SK-N-SH (cell line): ENCODE measurements at regions not wholly inside any gene's neighbourhood (a gene's known extent, or its start where the extent isn't known, plus 50 kb on each side); places are given as distances from the start of the nearest gene placed in this dataset.

Experiments used
- CTCF ChIA-PET: fragments of 300-600, 350-600 bp; formaldehyde crosslinking; extraction: SDS; loops from one replicate; lab custom pipeline; 2021; lab: Yijun Ruan, JAX
- POLR2A ChIA-PET: fragments of 350-600 bp; sonication (Branson Sonifier 250); formaldehyde crosslinking; extraction: SDS; loops from one replicate; lab custom pipeline; 2020; ENCODE audit warnings: antibody characterized with exemption, inconsistent platforms; lab: Yijun Ruan, JAX
- DNase-seq: peaks from one replicate; pipeline ENCODE4 v3.0.0; 2012
- H2AFZ ChIP-seq: fragments of 200-600 bp; sonication (generic); 2 replicates; pipeline ENCODE4 v1.8.1; 2016; ENCODE audit warnings: antibody characterized with exemption, mild to moderate bottlenecking, low read depth
- H3F3A ChIP-seq: fragments of 200-600 bp; sonication (generic); replicated peaks from 2 replicates; pipeline ENCODE3; 2016; ENCODE audit warnings: antibody characterized with exemption, mild to moderate bottlenecking; ENCODE audit not compliant: insufficient read depth
- H3K27ac ChIP-seq, 2 experiments: fragments of 200-500 bp in 1 of 2; fragments of 200-600 bp in 1 of 2; sonication (Bioruptor generic) in 1 of 2; sonication (generic), shearing (Covaris generic) in 1 of 2; 2 replicates each; pipeline versions ENCODE4 v1.5.1 to v1.6.1; 2014 to 2016; ENCODE audit warnings: low read depth in 2 of 2, inconsistent platforms in 1 of 2, low read length in 1 of 2, mild to moderate bottlenecking in 1 of 2, mixed read lengths in 1 of 2
- H3K27me3 ChIP-seq: fragments of 200-600 bp; sonication (generic), shearing (Covaris generic); 2 replicates; pipeline ENCODE4 v1.6.1; 2016; ENCODE audit warnings: mixed run types; ENCODE audit not compliant: insufficient read depth
- H3K36me3 ChIP-seq, 2 experiments: fragments of 200-500 bp in 1 of 2; fragments of 200-600 bp in 1 of 2; sonication (Bioruptor generic) in 1 of 2; sonication (generic) in 1 of 2; replicated peaks in 1 of 2; 2 replicates each; pipeline versions ENCODE3 to v1.5.1; 2014 to 2016; ENCODE audit warnings: low read length in 1 of 2, mild to moderate bottlenecking in 1 of 2; ENCODE audit not compliant: insufficient read depth in 2 of 2, control insufficient read depth in 1 of 2
- H3K4me1 ChIP-seq, 2 experiments: fragments of 200-500 bp in 1 of 2; fragments of 200-600 bp in 1 of 2; sonication (Bioruptor generic) in 1 of 2; sonication (generic), shearing (Covaris generic) in 1 of 2; 2 replicates each; pipeline versions ENCODE4 v1.5.1 to v1.6.1; 2014 to 2016; ENCODE audit warnings: low read depth in 1 of 2, low read length in 1 of 2, mixed run types in 1 of 2; ENCODE audit not compliant: insufficient read depth in 2 of 2, control insufficient read depth in 1 of 2
- H3K4me2 ChIP-seq: fragments of 200-600 bp; sonication (generic), shearing (Covaris generic); 2 replicates; pipeline ENCODE4 v1.6.1; 2017; ENCODE audit warnings: mixed run types
- H3K4me3 ChIP-seq, 2 experiments: fragments of 200-500 bp in 1 of 2; fragments of 200-600 bp in 1 of 2; sonication (Bioruptor generic) in 1 of 2; sonication (generic), shearing (Covaris generic) in 1 of 2; 2 replicates each; pipeline versions ENCODE4 v1.5.1 to v1.8.1; 2014 to 2016; ENCODE audit warnings: low read depth in 2 of 2, inconsistent platforms in 1 of 2, low read length in 1 of 2, mild to moderate bottlenecking in 1 of 2, mixed read lengths in 1 of 2, moderate library complexity in 1 of 2
- H3K79me2 ChIP-seq: fragments of 200-600 bp; sonication (generic); 2 replicates; pipeline ENCODE4 v1.8.1; 2017; ENCODE audit warnings: mild to moderate bottlenecking; ENCODE audit not compliant: insufficient read depth
- H3K9ac ChIP-seq: fragments of 200-600 bp; sonication (generic); 2 replicates; pipeline ENCODE4 v1.6.1; 2017; ENCODE audit warnings: mixed run types
- H3K9me2 ChIP-seq: fragments of 200-600 bp; sonication (generic); 2 replicates; pipeline ENCODE4 v1.6.1; 2017; ENCODE audit warnings: mixed run types
- H3K9me3 ChIP-seq: fragments of 200-600 bp; sonication (generic); 2 replicates; pipeline ENCODE4 v1.6.1; 2017; ENCODE audit warnings: mixed run types, mild to moderate bottlenecking, moderate library complexity
- H4K20me1 ChIP-seq: fragments of 200-600 bp; sonication (generic); 2 replicates; pipeline ENCODE4 v1.6.1; 2017; ENCODE audit warnings: mild to moderate bottlenecking, mixed run types; ENCODE audit not compliant: insufficient read depth
- CHD2 ChIP-seq: fragments of 150-350 bp; IDR thresholded peaks from 2 replicates; pipeline ENCODE4 v1.6.1; 2018; ENCODE audit warnings: low read length; ENCODE audit not compliant: partially characterized antibody
- ELF1 ChIP-seq: IDR thresholded peaks from 2 replicates; pipeline ENCODE4 v1.4.0; 2012
- FOSL2 ChIP-seq: IDR thresholded peaks from 2 replicates; pipeline ENCODE4 v1.4.0; 2012; ENCODE audit warnings: low read depth, mild to moderate bottlenecking, moderate library complexity, borderline replicate concordance
- FOXJ3 ChIP-seq: sonication (generic); formaldehyde crosslinking; IDR thresholded peaks from 2 replicates; pipeline ENCODE4 v1.5.1; 2020; ENCODE audit warnings: mild to moderate bottlenecking, missing genetic modification reagents
- FOXM1 ChIP-seq: IDR thresholded peaks from 2 replicates; pipeline ENCODE4 v1.4.0; 2012; ENCODE audit warnings: low read depth, mild to moderate bottlenecking
- JUND ChIP-seq: IDR thresholded peaks from 2 replicates; pipeline ENCODE4 v1.4.0; 2012
- MXI1 ChIP-seq: IDR thresholded peaks from 2 replicates; pipeline ENCODE4 v1.6.1; 2012; ENCODE audit warnings: mild to moderate bottlenecking, low read depth, low read length, improper control_type of control experiment
- NFIC ChIP-seq: IDR thresholded peaks from 2 replicates; pipeline ENCODE4 v1.4.0; 2012; ENCODE audit warnings: borderline replicate concordance
- RCOR1 ChIP-seq: fragments of 150-350 bp; IDR thresholded peaks from 2 replicates; pipeline ENCODE4 v1.6.1; 2017; ENCODE audit warnings: antibody characterized with exemption, low read length
- RXRA ChIP-seq: IDR thresholded peaks from 2 replicates; pipeline ENCODE4 v1.4.0; 2012; ENCODE audit warnings: low read depth, mild to moderate bottlenecking, borderline replicate concordance
- TCF12 ChIP-seq: IDR thresholded peaks from 2 replicates; pipeline ENCODE4 v1.4.0; 2012
- WGBS: methylation state at CpG from one replicate; pipeline ENCODE4 v1.1.6; 2017; ENCODE audit warnings: low lambda C conversion rate; 5-methylcytosine and 5-hydroxymethylcytosine counted together
- TF ChIP-seq, protein P1 (sequence below): IDR thresholded peaks from 2 replicates; pipeline ENCODE4 v1.4.0; 2012; ENCODE audit warnings: low read depth, borderline replicate concordance
- TF ChIP-seq, protein P2 (sequence below): IDR thresholded peaks from 2 replicates; pipeline ENCODE4 v1.6.1; 2012; ENCODE audit warnings: mild to moderate bottlenecking, low read depth, low read length, moderate library complexity
- TF ChIP-seq, protein P3 (sequence below): fragments of 200-600 bp; sonication (generic); IDR thresholded peaks from 2 replicates; pipeline ENCODE4 v1.6.1; 2017; ENCODE audit warnings: antibody characterized with exemption, mild to moderate bottlenecking, moderate library complexity
- TF ChIP-seq, protein P4 (sequence below): IDR thresholded peaks from 2 replicates; pipeline ENCODE4 v1.4.0; 2012; ENCODE audit warnings: low read depth
- TF ChIP-seq, protein P5 (sequence below): IDR thresholded peaks from 2 replicates; pipeline ENCODE4 v1.4.0; 2012; ENCODE audit warnings: low read depth, borderline replicate concordance
- TF ChIP-seq, protein P6 (sequence below): IDR thresholded peaks from 2 replicates; pipeline ENCODE4; 2012

DNA sequence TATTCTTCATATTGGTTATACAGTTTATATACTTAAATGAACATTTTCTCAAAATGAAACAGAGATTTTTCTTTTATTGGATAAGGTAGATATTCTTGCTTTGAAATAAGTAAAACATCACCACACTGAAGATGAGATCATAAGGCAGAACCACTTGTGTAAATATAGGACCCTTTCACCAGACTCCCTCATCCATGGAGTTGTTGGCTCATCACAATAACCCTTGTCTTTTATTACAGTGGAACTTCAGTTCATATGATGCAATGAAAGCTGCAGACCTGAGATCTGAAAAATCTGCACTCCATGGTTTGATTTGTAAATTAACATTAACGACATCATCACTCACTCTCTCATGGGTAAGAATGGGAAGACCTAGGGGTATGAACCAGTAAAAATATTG is 51.9 kb upstream of the DBX2 start:
- Histone ChIP-seq H3K9me3 (no peaks in the 10 kb centered on the region), H3F3A (no peaks in the 10 kb centered on the region), H3K27me3 (no peaks in the 10 kb centered on the region), H3K4me2 (no peak overlapping the region), H4K20me1 (no peaks in the 10 kb centered on the region), H3K36me3 (no peaks in the 10 kb centered on the region), H3K4me1 (no peaks in the 10 kb centered on the region), H3K9ac (no peak overlapping the region), H3K4me3 (no peak overlapping the region), H2AFZ (no peak overlapping the region), H3K27ac (no peak overlapping the region), H3K79me2 (no peaks in the 10 kb centered on the region), H3K9me2 (no peaks in the 10 kb centered on the region)
- WGBS: 33% methylated on average over 1 of the region's 1 CpG
- ChIA-PET CTCF (interaction anchor here (1.0 kb wide), 1 partner anchor 20 kb away, joined by 3 read pairs; no protein-coding TSS in a partner anchor), POLR2A (no interaction called here)
- no peak for DNase-seq
- TF ChIP-seq FOXM1: no peak
- no peak for TF ChIP-seq CHD2
- TF ChIP-seq, protein P1, sequence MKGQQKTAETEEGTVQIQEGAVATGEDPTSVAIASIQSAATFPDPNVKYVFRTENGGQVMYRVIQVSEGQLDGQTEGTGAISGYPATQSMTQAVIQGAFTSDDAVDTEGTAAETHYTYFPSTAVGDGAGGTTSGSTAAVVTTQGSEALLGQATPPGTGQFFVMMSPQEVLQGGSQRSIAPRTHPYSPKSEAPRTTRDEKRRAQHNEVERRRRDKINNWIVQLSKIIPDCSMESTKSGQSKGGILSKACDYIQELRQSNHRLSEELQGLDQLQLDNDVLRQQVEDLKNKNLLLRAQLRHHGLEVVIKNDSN: no peak
- no peak for TF ChIP-seq ELF1
- no peak for TF ChIP-seq RXRA
- TF ChIP-seq, protein P2, sequence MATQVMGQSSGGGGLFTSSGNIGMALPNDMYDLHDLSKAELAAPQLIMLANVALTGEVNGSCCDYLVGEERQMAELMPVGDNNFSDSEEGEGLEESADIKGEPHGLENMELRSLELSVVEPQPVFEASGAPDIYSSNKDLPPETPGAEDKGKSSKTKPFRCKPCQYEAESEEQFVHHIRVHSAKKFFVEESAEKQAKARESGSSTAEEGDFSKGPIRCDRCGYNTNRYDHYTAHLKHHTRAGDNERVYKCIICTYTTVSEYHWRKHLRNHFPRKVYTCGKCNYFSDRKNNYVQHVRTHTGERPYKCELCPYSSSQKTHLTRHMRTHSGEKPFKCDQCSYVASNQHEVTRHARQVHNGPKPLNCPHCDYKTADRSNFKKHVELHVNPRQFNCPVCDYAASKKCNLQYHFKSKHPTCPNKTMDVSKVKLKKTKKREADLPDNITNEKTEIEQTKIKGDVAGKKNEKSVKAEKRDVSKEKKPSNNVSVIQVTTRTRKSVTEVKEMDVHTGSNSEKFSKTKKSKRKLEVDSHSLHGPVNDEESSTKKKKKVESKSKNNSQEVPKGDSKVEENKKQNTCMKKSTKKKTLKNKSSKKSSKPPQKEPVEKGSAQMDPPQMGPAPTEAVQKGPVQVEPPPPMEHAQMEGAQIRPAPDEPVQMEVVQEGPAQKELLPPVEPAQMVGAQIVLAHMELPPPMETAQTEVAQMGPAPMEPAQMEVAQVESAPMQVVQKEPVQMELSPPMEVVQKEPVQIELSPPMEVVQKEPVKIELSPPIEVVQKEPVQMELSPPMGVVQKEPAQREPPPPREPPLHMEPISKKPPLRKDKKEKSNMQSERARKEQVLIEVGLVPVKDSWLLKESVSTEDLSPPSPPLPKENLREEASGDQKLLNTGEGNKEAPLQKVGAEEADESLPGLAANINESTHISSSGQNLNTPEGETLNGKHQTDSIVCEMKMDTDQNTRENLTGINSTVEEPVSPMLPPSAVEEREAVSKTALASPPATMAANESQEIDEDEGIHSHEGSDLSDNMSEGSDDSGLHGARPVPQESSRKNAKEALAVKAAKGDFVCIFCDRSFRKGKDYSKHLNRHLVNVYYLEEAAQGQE: no peak
- TF ChIP-seq, protein P3, sequence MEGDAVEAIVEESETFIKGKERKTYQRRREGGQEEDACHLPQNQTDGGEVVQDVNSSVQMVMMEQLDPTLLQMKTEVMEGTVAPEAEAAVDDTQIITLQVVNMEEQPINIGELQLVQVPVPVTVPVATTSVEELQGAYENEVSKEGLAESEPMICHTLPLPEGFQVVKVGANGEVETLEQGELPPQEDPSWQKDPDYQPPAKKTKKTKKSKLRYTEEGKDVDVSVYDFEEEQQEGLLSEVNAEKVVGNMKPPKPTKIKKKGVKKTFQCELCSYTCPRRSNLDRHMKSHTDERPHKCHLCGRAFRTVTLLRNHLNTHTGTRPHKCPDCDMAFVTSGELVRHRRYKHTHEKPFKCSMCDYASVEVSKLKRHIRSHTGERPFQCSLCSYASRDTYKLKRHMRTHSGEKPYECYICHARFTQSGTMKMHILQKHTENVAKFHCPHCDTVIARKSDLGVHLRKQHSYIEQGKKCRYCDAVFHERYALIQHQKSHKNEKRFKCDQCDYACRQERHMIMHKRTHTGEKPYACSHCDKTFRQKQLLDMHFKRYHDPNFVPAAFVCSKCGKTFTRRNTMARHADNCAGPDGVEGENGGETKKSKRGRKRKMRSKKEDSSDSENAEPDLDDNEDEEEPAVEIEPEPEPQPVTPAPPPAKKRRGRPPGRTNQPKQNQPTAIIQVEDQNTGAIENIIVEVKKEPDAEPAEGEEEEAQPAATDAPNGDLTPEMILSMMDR: no peak

DNA sequence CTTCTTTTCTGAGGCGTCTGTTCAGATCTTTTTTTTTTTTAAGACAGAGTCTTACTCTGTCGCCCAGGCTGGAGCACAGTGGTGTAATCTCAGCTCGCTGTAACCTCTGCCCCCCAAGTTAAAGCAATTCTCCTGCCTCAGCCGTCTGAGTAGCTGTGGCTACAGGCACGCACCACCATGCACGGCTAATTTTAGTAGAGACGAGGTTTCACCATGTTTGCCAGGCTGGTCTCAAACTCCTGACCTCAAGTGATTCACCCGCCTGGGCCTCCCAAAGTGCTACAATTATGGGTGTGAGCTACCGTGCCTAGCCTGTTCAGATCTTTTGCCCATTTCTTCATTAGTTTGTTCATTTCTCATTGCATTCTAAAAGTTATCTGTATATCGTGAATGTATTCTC is 55.1 kb upstream of the DBX2 start:
- ChIA-PET POLR2A (no interaction called here), CTCF (no interaction called here)
- Histone ChIP-seq H3K79me2 (no peaks in the 10 kb centered on the region), H4K20me1 (no peaks in the 10 kb centered on the region), H3F3A (no peaks in the 10 kb centered on the region), H3K9me2 (no peaks in the 10 kb centered on the region), H3K4me1 (no peaks in the 10 kb centered on the region), H2AFZ (no peak overlapping the region), H3K4me3 (no peak overlapping the region), H3K27me3 (no peaks in the 10 kb centered on the region), H3K36me3 (no peaks in the 10 kb centered on the region), H3K9ac (no peak overlapping the region), H3K9me3 (no peaks in the 10 kb centered on the region), H3K4me2 (no peak overlapping the region), H3K27ac (no peak overlapping the region)
- no peak for DNase-seq
- WGBS: 63% methylated on average over 10 of the region's 10 CpGs
- TF ChIP-seq TCF12: no peak
- TF ChIP-seq, protein P4, sequence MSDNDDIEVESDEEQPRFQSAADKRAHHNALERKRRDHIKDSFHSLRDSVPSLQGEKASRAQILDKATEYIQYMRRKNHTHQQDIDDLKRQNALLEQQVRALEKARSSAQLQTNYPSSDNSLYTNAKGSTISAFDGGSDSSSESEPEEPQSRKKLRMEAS: no peak
- no peak for TF ChIP-seq MXI1
- TF ChIP-seq, protein P3: no peak
- TF ChIP-seq FOSL2: no peak
- TF ChIP-seq, protein P5, sequence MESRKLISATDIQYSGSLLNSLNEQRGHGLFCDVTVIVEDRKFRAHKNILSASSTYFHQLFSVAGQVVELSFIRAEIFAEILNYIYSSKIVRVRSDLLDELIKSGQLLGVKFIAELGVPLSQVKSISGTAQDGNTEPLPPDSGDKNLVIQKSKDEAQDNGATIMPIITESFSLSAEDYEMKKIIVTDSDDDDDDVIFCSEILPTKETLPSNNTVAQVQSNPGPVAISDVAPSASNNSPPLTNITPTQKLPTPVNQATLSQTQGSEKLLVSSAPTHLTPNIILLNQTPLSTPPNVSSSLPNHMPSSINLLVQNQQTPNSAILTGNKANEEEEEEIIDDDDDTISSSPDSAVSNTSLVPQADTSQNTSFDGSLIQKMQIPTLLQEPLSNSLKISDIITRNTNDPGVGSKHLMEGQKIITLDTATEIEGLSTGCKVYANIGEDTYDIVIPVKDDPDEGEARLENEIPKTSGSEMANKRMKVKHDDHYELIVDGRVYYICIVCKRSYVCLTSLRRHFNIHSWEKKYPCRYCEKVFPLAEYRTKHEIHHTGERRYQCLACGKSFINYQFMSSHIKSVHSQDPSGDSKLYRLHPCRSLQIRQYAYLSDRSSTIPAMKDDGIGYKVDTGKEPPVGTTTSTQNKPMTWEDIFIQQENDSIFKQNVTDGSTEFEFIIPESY: no peak
- no peak for TF ChIP-seq RCOR1
- no peak for TF ChIP-seq NFIC
- no peak for TF ChIP-seq RXRA
- TF ChIP-seq JUND: no peak
- TF ChIP-seq FOXJ3 (CRISPR knock-in tag): no peak
- TF ChIP-seq, protein P6, sequence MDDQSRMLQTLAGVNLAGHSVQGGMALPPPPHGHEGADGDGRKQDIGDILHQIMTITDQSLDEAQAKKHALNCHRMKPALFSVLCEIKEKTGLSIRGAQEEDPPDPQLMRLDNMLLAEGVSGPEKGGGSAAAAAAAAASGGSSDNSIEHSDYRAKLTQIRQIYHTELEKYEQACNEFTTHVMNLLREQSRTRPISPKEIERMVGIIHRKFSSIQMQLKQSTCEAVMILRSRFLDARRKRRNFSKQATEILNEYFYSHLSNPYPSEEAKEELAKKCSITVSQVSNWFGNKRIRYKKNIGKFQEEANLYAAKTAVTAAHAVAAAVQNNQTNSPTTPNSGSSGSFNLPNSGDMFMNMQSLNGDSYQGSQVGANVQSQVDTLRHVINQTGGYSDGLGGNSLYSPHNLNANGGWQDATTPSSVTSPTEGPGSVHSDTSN: no peak
